ENCODE measurements at regions not wholly inside any gene's neighbourhood (a gene's known extent, or its start where the extent isn't known, plus 50 kb on each side); places are given as distances from the start of the nearest gene placed in this dataset.
"Not testable (repeated sequence)": the region's sequence is repeated elsewhere in the genome, so short reads cannot be mapped to it uniquely, and the experiment has no call there.

GRCh38 chr14:106703651-106704050 lies 1177.3 kb downstream of the TMEM121 start:
- not testable (repeated sequence) for DNase-seq (ENCODE audit: low read depth in 2 of 2)

- DNase-seq (ENCODE audit: low read depth in 2 of 2), result not testable (repeated sequence)
These were observed 1180.1 kb downstream of the TMEM121 start for GRCh38 chr14:106706488-106706887.

- not testable (repeated sequence) for DNase-seq (ENCODE audit: low read depth in 2 of 2)
These were observed 1183.8 kb downstream of the TMEM121 start for GRCh38 chr14:106710187-106710586.

DNA sequence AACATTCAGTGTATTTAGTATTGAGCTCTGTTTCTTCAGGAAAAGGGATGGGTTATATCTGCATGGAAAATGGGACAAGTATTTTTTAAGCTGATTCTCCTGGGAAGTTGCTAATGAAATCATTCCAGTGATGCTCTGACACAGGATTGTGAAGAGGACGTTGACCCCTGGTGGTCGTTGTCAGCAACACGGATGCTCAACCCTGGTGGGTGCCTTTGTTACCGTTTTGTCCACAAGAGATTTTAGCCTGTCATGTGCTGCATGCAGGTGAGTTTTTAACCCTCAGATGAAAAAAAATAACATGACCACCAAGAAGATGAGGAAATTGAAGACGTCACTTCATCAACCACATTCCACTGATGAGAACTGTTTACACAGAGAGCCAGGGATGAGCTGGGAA lies 1186.1 kb downstream of the TMEM121 start:
- DNase-seq (ENCODE audit: low read depth in 2 of 2), result not testable (repeated sequence)

DNA sequence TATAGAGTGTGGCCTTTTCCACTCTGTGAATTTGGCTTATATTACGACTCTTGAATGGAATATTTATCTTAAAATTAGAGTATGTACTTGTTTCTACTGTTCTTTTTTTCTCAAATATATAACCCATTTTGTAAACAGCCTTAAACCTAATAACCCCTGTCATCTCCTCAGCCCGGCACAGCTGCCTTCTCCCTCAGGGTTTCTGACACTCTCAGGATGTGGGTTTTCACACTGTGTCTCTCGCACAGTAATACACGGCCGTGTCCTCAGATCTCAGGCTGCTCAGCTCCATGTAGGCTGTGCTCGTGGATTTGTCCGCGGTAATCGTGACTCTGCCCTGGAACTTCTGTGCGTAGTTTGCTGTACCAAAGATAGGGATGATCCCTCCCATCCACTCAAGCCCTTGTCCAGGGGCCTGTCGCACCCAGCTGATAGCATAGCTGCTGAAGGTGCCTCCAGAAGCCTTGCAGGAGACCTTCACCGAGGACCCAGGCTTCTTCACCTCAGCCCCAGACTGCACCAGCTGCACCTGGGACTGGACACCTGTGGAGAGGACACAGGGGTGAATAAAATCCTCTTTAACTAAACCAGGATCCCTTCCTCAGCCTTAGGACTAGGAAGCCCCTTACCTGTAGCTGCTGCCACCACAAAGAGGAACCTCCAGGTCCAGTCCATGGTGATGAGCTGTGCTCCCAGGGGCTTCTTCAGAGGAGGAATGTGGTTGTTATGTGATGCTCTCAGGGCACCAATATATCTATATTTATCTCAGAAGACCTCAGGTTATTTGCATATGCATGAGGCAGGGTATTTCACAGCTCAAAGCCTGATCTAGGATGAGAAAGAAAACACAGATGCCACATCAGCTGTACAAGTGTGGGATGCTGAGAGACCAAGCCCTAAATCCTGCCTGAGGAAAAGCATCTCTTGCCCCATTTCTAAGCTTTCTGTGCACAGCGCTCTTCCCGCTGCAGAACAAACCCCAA lies 1188.4 kb downstream of the TMEM121 start:
- not testable (repeated sequence) for DNase-seq (ENCODE audit: low read depth in 2 of 2)

- DNase-seq (ENCODE audit: low read depth in 2 of 2), result not testable (repeated sequence)
These were observed 1191.2 kb downstream of the TMEM121 start for GRCh38 chr14:106717544-106717943.

GRCh38 chr14:106719880-106720279 lies 1193.5 kb downstream of the TMEM121 start:
- DNase-seq (ENCODE audit: low read depth in 2 of 2), result not testable (repeated sequence)

DNA sequence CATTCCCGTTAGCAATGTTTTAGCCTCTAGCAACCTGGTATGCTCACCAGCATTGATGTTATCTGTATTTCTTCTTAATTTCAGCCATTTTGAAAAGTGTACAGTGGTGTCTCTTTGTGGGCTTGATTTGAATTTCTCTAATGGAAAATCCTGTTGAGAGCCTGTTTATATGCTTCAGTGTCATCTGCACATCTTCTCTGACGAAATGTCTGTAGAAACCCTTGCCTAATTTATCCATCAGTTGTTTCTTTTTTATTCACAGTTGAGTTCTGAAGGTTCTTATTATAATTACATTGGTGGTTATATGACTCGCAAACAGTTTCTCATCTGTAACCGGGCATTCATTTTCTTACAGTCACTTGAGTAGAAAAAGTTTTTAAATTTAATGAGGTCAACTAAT lies 1195.5 kb downstream of the TMEM121 start:
- not testable (repeated sequence) for DNase-seq (ENCODE audit: low read depth in 2 of 2)

GRCh38 chr14:106722813-106723687 lies 1196.7 kb downstream of the TMEM121 start:
- DNase-seq (ENCODE audit: low read depth in 2 of 2), result not testable (repeated sequence)

DNA sequence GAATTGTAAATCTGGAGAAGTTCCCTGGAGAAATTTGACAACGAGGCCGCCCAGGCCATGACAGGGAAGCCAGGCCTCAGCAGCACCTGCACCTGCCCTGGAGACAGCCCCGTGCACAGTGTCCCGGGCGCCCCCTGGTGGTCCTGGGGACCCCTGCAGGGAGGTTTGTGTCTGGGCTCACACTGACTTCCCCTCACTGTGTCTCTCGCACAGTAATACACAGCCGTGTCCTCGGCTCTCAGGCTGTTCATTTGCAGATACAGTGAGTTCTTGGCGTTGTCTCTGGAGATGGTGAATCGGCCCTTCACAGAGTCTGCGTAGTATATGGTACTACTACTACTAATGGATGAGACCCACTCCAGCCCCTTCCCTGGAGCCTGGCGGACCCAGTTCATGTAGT lies 1201.6 kb downstream of the TMEM121 start:
- peak in 1 of 2 donors; percentile 8 for DNase-seq (ENCODE audit: low read depth in 2 of 2)

DNA sequence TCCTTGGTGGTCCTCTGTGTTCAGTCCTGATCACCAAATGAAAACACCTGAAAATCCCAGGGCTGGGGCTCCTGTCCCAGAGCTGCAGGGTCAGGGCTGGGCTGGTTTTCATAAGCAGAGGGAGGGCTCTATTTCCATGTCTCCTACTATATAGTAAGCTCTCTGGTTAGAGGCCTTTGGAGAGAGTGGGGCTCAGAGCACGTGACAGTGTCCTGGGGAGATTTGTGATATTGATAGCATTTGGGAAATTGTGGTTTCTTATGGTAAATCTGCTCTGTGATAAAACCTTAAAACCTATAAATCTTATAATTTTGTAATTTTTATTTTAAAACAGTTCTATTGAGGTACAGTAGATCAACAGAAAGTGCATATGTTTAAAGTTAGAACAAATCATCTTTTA lies 1202.2 kb downstream of the TMEM121 start:
- no peak for DNase-seq (ENCODE audit: low read depth in 2 of 2)

DNA sequence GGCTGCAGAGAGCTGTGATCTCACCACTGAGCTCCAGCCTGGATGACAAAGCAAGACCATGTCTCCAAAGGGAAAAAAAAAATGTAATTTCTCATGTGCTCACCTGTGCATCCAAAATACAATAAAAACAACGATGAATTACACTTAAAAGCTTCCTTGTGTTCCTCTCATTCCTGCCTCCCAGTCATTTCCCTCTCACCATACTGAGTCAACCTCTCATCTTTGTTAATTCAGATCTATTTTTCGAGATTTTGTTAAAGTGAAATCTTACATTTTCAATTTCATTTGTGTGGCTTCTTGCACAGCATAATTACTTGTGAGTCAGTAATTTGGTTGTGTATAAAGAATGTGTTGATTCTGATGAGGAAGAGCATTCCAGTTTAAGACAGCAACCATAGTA lies 1203.2 kb downstream of the TMEM121 start:
- no peak for DNase-seq (ENCODE audit: low read depth in 2 of 2)

- DNase-seq (ENCODE audit: low read depth in 2 of 2), result no peak
These were observed 1207.4 kb downstream of the TMEM121 start for GRCh38 chr14:106733771-106734170.

GRCh38 chr14:106737021-106737420 lies 1210.6 kb downstream of the TMEM121 start:
- peak in 1 of 2 donors; percentile 32 for DNase-seq (ENCODE audit: low read depth in 2 of 2)

- DNase-seq (ENCODE audit: low read depth in 2 of 2), result no peak
These were observed 1211.7 kb downstream of the TMEM121 start for GRCh38 chr14:106738075-106738474.

DNA sequence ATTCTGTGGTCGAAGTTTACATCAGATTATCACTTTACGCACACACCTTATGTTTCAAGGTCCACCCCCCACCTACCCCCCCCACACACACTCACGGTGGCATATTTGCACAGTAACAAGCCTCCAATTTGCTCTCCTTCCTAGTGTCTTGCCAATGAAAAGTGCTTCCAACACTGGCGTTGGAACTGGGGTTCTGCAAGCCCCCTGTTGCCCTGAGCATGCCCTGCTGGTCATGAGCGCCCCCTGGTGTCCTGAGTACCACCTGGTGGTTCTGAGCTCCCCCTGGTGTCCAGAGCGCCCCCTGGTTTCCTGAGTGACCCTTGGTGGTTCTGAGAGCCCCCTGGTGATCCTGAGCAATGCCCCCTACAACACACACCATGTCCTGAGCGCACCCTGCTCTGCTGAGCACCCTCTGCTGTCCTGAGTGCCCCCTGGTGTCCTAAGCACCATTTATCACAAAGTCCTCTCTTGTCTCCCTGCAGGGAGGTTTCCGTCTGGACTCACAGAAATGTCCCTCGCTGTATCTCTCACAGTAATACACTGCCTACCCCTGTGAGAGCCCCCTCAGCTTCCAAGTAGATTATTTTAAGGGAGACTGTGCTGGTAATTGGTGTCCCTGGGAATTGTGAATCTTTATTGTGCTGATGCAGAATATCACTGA lies 1212.3 kb downstream of the TMEM121 start:
- DNase-seq (ENCODE audit: low read depth in 2 of 2), result not testable (repeated sequence)

DNA sequence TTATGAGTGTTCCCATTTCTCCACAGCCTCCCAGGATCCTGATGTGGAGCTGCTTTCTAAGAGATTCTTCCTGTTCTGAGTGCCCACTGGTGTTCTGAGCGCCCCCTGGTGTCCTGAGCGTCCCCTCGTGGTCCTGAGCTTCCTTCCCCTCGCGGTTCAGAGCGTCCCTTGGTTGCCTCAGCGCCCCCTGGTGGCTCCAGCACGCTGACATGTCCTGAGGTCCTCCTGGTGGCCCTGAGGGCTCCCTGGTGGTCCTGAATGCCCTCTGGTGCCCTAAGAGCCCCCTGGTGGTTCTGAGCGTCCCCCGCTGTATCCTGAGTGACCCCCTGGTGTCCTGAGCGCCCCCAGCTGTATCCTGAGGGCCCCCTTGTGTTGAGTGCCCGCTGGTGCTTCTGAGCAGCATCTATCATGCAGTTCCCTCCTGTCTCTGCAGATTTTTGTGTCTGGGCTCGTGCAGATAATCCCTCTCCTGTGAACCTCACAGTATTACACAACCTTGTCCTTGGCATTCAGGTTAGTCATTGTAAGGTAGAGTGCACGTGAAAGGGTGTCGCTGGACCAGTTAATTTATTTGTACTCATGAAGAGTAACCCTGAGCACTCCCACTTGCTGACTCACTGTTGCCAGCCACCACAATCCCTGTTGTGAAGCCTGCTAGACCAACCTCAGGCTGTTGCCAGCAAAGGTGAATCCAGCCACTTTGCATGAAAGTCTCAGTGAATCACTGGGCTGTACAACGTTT lies 1214.9 kb downstream of the TMEM121 start:
- peak in 1 of 2 donors; percentile 73 for DNase-seq (ENCODE audit: low read depth in 2 of 2)

GRCh38 chr14:106745016-106745767 lies 1218.8 kb downstream of the TMEM121 start:
- not testable (repeated sequence) for DNase-seq (ENCODE audit: low read depth in 2 of 2)

- DNase-seq (ENCODE audit: low read depth in 2 of 2), result not testable (repeated sequence)
These were observed 1223.7 kb downstream of the TMEM121 start for GRCh38 chr14:106750089-106750488.

DNA sequence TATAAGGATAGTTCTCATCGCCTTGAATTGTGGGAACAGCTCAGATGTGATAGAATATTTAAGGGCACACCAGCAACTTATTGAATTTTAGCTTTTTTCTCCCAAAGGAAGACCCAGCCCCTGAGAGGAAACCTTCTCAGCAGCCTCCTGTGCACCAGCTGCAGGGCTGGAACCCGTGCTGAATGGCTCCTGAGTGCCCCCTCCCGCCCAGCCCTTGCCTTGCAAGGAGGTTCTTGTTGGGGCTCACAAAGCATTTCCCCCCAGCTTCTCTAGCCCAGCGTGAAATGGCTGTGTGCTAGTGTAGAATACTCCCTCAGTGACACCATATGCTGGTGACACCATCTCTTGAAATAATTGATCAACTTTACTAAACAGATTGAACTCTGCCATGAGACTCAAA lies 1227.4 kb downstream of the TMEM121 start:
- not testable (repeated sequence) for DNase-seq (ENCODE audit: low read depth in 2 of 2)

Data from stimulated activated CD8-positive, alpha-beta memory T cell treated with anti-CD3 and anti-CD28 coated beads, Interleukin-7, amount 100 ng/mL, for 4 hours (primary cell).